A549 (cell line): ENCODE measurements at regions not wholly inside any gene's neighbourhood (a gene's known extent, or its start where the extent isn't known, plus 50 kb on each side); places are given as distances from the start of the nearest gene placed in this dataset.

Experiments
- ATAC-seq, 2 experiments: fragments of 200-7000 bp in 1 of 2; fragments of >200 bp in 1 of 2; cut with Nextera tagmentation in 1 of 2; cut with Tn5 transposase in 1 of 2; 3 replicates each; pipeline versions ENCODE4 v1.8.0 to v1.9.1; 2018 to 2020; ENCODE audit warnings: mild to moderate bottlenecking in 1 of 2, moderate library complexity in 1 of 2
- CTCF ChIA-PET: fragments of 300-600 bp; sonication (Branson Sonifier 250); formaldehyde crosslinking; extraction: SDS; loops from one replicate; lab custom pipeline; 2021; ENCODE audit warnings: antibody characterized with exemption, inconsistent platforms; lab: Yijun Ruan, JAX
- POLR2A ChIA-PET: fragments of 350-600 bp; formaldehyde crosslinking; extraction: SDS; loops from one replicate; lab custom pipeline; 2021; ENCODE audit warnings: antibody characterized with exemption, inconsistent platforms; lab: Yijun Ruan, JAX
- DNase-seq, 2 experiments: peaks; one replicate each; pipeline versions ENCODE4 v3.0.0 to v3.0.0-alpha.2; 2011 to 2016; ENCODE audit warnings: low read depth in 1 of 2, low spot score in 1 of 2
- FAIRE-seq: peaks from 2 replicates; lab custom pipeline; 2011; peaks lifted over from hg19 to GRCh38; lab: Jason Lieb, UNC
- H3K27ac ChIP-seq, 2 experiments: fragments of >200 bp; sonication (Bioruptor Twin); formaldehyde crosslinking; 3 replicates each; pipeline ENCODE4 v1.5.1; 2016 to 2017
- H3K4me1 ChIP-seq: fragments of >200 bp; sonication (Bioruptor Twin); formaldehyde crosslinking; 3 replicates; pipeline ENCODE4 v1.6.1; 2016
- H3K4me2 ChIP-seq: fragments of >200 bp; sonication (Bioruptor Twin); formaldehyde crosslinking; 3 replicates; pipeline ENCODE4 v1.6.1; 2016
- H3K4me3 ChIP-seq: fragments of >200 bp; sonication (Bioruptor Twin); formaldehyde crosslinking; 3 replicates; pipeline ENCODE4 v1.5.1; 2016
- H3K9me3 ChIP-seq: fragments of >200 bp; sonication (Bioruptor Twin); formaldehyde crosslinking; 3 replicates; pipeline ENCODE4 v1.6.1; 2016
- CEBPB ChIP-seq, 2 experiments: fragments of >200 bp in 1 of 2; sonication (Bioruptor Twin) in 1 of 2; formaldehyde crosslinking in 1 of 2; IDR thresholded peaks; 2 replicates each; pipeline ENCODE4 v1.6.1; 2012 to 2016
- FOSB ChIP-seq: fragments of 250-450 bp; sonication (Bioruptor Pico); IDR thresholded peaks from 2 replicates; pipeline ENCODE4 v1.5.0; 2020; ENCODE audit warnings: mild to moderate bottlenecking, moderate library complexity
- HEYL ChIP-seq: fragments of 250-450 bp; sonication (Bioruptor Pico); IDR thresholded peaks from 2 replicates; pipeline ENCODE4 v1.8.0; 2021; ENCODE audit warnings: mild to moderate bottlenecking, moderate library complexity
- KDM1A ChIP-seq: fragments of 200-600 bp; sonication (generic); IDR thresholded peaks from 2 replicates; pipeline ENCODE4 v1.6.1; 2016; ENCODE audit warnings: low read depth, mild to moderate bottlenecking
- NR3C1 ChIP-seq: fragments of >200 bp; sonication (Bioruptor Twin); formaldehyde crosslinking; IDR thresholded peaks from 3 replicates; pipeline ENCODE4 v1.6.1; 2017
- PHF8 ChIP-seq: fragments of 200-600 bp; sonication (generic); IDR thresholded peaks from 2 replicates; pipeline ENCODE4 v1.6.1; 2016; ENCODE audit warnings: low read depth, mild to moderate bottlenecking, antibody characterized with exemption, moderate library complexity, borderline replicate concordance
- SREBF2 ChIP-seq: fragments of 450-650 bp; IDR thresholded peaks from 2 replicates; pipeline ENCODE4 v1.6.1; 2014; ENCODE audit warnings: mild to moderate bottlenecking, moderate library complexity
- TP53 ChIP-seq: fragments of 250-450 bp; sonication (Bioruptor Pico); IDR thresholded peaks from 2 replicates; pipeline ENCODE4 v1.5.0; 2021; ENCODE audit warnings: mild to moderate bottlenecking, moderate library complexity
- ZC3H11A ChIP-seq: fragments of 450-650 bp; IDR thresholded peaks from 2 replicates; pipeline ENCODE4 v1.6.1; 2014; ENCODE audit warnings: antibody characterized with exemption, mild to moderate bottlenecking
- ZSCAN20 ChIP-seq: fragments of 250-450 bp; sonication (Bioruptor Pico); IDR thresholded peaks from 2 replicates; pipeline ENCODE4 v1.8.0; 2022; ENCODE audit warnings: mild to moderate bottlenecking, moderate library complexity
- WGBS: methylation state at CpG from one replicate; pipeline ENCODE4 v1.1.6; 2017; ENCODE audit errors: missing lambda C conversion rate; 5-methylcytosine and 5-hydroxymethylcytosine counted together
- TF ChIP-seq, protein P1 (sequence below): fragments of 250-450 bp; sonication (Bioruptor Pico); IDR thresholded peaks from 2 replicates; pipeline ENCODE4 v1.5.0; 2020; ENCODE audit warnings: low read depth, mild to moderate bottlenecking, moderate library complexity
- TF ChIP-seq, protein P2 (sequence below): IDR thresholded peaks from 2 replicates; pipeline ENCODE4 v1.6.1; 2012
- TF ChIP-seq, protein P3 (sequence below): fragments of 150-350 bp; IDR thresholded peaks from 2 replicates; pipeline ENCODE4 v1.6.1; 2014; ENCODE audit warnings: low read depth, mild to moderate bottlenecking, low read length
- TF ChIP-seq, protein P4 (sequence below): fragments of 450-650 bp; IDR thresholded peaks from 2 replicates; pipeline ENCODE4 v1.6.1; 2014; ENCODE audit warnings: antibody characterized with exemption
- TF ChIP-seq, protein P5 (sequence below): fragments of 250-450 bp; sonication (Bioruptor Pico); IDR thresholded peaks from 2 replicates; pipeline ENCODE4 v1.5.0; 2021; ENCODE audit warnings: mild to moderate bottlenecking, moderate library complexity, borderline replicate concordance

DNA sequence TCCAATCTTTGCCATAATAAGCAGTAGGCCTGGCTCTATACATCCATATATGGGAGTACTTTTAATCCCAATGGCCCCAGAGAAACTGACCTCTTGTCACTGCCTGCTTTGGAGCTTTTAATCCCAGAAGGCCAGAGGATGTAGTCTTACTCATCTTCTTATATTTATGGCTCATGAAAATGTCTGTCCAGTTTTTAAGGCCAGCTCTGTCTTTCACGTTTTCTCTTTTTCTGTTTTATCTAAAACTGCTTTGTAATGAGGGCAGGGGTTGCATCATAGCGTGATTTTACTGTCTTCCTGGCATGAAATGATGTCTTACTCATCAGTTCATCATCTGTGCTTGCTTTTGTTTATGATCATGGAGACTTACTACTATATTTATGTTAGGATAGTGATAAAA is 1094.9 kb downstream of the MAT2B start (continued):
- TF ChIP-seq, protein P1, sequence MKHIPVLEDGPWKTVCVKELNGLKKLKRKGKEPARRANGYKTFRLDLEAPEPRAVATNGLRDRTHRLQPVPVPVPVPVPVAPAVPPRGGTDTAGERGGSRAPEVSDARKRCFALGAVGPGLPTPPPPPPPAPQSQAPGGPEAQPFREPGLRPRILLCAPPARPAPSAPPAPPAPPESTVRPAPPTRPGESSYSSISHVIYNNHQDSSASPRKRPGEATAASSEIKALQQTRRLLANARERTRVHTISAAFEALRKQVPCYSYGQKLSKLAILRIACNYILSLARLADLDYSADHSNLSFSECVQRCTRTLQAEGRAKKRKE (CRISPR knock-in tag), result no peak
- TF ChIP-seq ZC3H11A, result no peak
- TF ChIP-seq, all 56 proteins: peak for 0

DNA sequence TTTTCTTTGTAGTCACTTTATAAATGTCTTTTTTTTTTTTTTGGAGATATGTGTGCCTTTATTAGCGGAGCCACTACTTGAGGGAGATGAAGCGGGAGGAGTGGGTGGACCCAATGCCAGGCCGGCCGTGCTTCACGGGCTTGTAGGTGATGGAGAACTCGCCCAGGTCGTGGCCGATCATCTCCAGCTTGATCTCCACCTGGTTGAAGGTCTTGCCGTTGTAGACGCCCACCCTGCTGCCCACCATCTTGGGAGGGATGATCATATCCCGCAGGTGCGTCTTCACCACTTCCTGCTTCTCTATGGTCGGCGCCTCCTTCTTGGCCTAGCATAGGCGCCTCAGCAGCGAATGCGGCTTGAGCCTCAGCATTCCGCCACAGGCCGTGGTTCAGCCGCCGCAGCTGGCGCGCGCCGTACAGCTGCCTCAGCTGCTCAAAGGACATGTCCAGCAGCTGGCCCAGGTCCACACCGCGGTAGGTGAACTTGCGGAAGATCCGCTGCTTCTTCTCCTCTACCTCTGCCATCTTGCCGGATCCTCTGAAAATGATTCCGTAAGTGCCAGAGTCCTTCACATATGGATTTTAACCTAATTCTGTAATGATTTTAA is 1095.6 kb downstream of the MAT2B start:
- POLR2A ChIA-PET, result no interaction called here
- H3K9me3 ChIP-seq, result no peaks in the 10 kb centered on the region
- no peak overlapping the region for H3K4me3 ChIP-seq
- ATAC-seq, result no peak
- FAIRE-seq, result no peak
- TF ChIP-seq NR3C1 (no peak), KDM1A (no peak), HEYL (CRISPR knock-in tag) (no peak), TP53 (CRISPR knock-in tag) (no peak), ZSCAN20 (CRISPR knock-in tag) (no peak), SREBF2 (no peak), CEBPB (IDR thresholded peaks at IDR 0.05) (no peak), FOSB (CRISPR knock-in tag) (no peak), PHF8 (no peak)
- TF ChIP-seq, protein P1 (CRISPR knock-in tag), result no peak
- TF ChIP-seq, protein P2, sequence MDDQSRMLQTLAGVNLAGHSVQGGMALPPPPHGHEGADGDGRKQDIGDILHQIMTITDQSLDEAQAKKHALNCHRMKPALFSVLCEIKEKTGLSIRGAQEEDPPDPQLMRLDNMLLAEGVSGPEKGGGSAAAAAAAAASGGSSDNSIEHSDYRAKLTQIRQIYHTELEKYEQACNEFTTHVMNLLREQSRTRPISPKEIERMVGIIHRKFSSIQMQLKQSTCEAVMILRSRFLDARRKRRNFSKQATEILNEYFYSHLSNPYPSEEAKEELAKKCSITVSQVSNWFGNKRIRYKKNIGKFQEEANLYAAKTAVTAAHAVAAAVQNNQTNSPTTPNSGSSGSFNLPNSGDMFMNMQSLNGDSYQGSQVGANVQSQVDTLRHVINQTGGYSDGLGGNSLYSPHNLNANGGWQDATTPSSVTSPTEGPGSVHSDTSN, result no peak
- TF ChIP-seq, protein P3, sequence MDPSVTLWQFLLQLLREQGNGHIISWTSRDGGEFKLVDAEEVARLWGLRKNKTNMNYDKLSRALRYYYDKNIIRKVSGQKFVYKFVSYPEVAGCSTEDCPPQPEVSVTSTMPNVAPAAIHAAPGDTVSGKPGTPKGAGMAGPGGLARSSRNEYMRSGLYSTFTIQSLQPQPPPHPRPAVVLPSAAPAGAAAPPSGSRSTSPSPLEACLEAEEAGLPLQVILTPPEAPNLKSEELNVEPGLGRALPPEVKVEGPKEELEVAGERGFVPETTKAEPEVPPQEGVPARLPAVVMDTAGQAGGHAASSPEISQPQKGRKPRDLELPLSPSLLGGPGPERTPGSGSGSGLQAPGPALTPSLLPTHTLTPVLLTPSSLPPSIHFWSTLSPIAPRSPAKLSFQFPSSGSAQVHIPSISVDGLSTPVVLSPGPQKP, result no peak
- TF ChIP-seq, protein P4, sequence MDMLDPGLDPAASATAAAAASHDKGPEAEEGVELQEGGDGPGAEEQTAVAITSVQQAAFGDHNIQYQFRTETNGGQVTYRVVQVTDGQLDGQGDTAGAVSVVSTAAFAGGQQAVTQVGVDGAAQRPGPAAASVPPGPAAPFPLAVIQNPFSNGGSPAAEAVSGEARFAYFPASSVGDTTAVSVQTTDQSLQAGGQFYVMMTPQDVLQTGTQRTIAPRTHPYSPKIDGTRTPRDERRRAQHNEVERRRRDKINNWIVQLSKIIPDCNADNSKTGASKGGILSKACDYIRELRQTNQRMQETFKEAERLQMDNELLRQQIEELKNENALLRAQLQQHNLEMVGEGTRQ, result no peak
- TF ChIP-seq, all 56 proteins: peak for 0
- Histone ChIP-seq H3K4me1 (no peaks in the 10 kb centered on the region), H3K4me2 (no peak overlapping the region), H3K27ac (no peak overlapping the region)
- DNase-seq, result no peak
- CTCF ChIA-PET, result no interaction called here
- WGBS, result 70% methylated on average over 31 of the region's 31 CpGs

DNA sequence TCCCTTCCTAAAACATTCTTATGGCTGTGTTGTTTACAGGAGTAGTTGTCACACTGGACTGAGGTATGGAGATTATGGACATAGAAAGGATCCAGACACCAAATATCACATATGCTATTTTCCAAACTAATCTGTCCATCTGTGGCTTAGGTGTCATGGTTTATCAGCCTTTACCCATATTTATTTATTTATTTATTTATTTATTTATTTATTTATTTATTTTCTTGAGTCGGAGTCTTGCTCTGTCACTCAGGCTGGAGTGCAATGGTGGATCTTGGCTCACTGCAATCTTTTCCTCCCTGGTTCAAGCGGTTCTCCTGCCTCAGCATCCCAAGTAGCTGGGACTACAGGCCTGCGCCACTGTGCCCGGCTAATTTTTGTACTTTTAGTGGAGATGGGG is 1103.1 kb downstream of the MAT2B start:
- CTCF ChIA-PET, result interaction anchor here (1.1 kb wide), 1 partner anchor 13 kb away, joined by 3 read pairs; no protein-coding TSS in a partner anchor
- H3K27ac ChIP-seq, result no peak overlapping the region
- no peak overlapping the region for H3K4me3 ChIP-seq
- DNase-seq (no peak), ATAC-seq (no peak), FAIRE-seq (no peak)
- 43% methylated on average over 3 of the region's 4 CpGs for WGBS
- no peaks in the 10 kb centered on the region for H3K4me1 ChIP-seq
- POLR2A ChIA-PET, result no interaction called here
- TF ChIP-seq, protein P5, sequence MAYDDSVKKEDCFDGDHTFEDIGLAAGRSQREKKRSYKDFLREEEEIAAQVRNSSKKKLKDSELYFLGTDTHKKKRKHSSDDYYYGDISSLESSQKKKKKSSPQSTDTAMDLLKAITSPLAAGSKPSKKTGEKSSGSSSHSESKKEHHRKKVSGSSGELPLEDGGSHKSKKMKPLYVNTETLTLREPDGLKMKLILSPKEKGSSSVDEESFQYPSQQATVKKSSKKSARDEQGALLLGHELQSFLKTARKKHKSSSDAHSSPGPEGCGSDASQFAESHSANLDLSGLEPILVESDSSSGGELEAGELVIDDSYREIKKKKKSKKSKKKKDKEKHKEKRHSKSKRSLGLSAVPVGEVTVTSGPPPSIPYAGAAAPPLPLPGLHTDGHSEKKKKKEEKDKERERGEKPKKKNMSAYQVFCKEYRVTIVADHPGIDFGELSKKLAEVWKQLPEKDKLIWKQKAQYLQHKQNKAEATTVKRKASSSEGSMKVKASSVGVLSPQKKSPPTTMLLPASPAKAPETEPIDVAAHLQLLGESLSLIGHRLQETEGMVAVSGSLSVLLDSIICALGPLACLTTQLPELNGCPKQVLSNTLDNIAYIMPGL (CRISPR knock-in tag), result no peak
- peak; percentile 80 for TF ChIP-seq ZC3H11A
- no peak overlapping the region for H3K4me2 ChIP-seq
- no peaks in the 10 kb centered on the region for H3K9me3 ChIP-seq
